Gastrocnemius medialis (tissue), 4 donors: ENCODE measurements at regions not wholly inside any gene's neighbourhood (a gene's known extent, or its start where the extent isn't known, plus 50 kb on each side); places are given as distances from the start of the nearest gene placed in this dataset.

Source experiments
- ATAC-seq, 2 donors: fragments of 150-250 bp; one replicate each; pipeline ENCODE4 v1.9.1; 2016
- DNase-seq, 2 donors: peaks; one replicate each; pipeline ENCODE4 v3.0.0-alpha.2; 2019
- H3K27ac ChIP-seq, 4 donors: fragments of 200-600 bp; sonication (generic); 1 replicate in 1 of 4; 2 replicates in 3 of 4; pipeline ENCODE4 v1.5.1; 2016 to 2018; ENCODE audit warnings: mild to moderate bottlenecking in 2 of 4, moderate library complexity in 1 of 4
- H3K27me3 ChIP-seq, 3 donors: fragments of 200-600 bp; sonication (generic) in 2 of 3; 1 replicate in 1 of 3; 2 replicates in 2 of 3; pipeline versions ENCODE4 v1.5.1 to v1.6.0; 2016 to 2019; ENCODE audit warnings: mild to moderate bottlenecking in 1 of 3, moderate library complexity in 1 of 3
- H3K36me3 ChIP-seq, 2 donors: fragments of 200-600 bp; sonication (generic) in 1 of 2; one replicate each; pipeline ENCODE4 v1.5.1; 2017 to 2018
- H3K4me1 ChIP-seq, 2 donors: fragments of 200-600 bp; sonication (generic) in 1 of 2; one replicate each; pipeline ENCODE4 v1.5.1; 2016 to 2017; ENCODE audit warnings: mild to moderate bottlenecking in 2 of 2
- H3K4me3 ChIP-seq, 4 donors: fragments of 200-600 bp; sonication (generic) in 3 of 4; 1 replicate in 1 of 4; 2 replicates in 3 of 4; pipeline ENCODE4 v1.5.1; 2016 to 2019; ENCODE audit warnings: mild to moderate bottlenecking in 2 of 4
- H3K9me3 ChIP-seq, 3 donors: fragments of 200-600 bp; sonication (generic) in 2 of 3; 1 replicate in 1 of 3; 2 replicates in 2 of 3; pipeline ENCODE4 v1.5.1; 2016 to 2019
- POLR2A ChIP-seq, 2 donors: fragments of 450-650 bp; IDR thresholded peaks; one replicate each; pipeline ENCODE4 v1.6.1; 2017; ENCODE audit warnings: antibody characterized with exemption in 2 of 2, mild to moderate bottlenecking in 2 of 2, moderate library complexity in 2 of 2
- in situ Hi-C, 4 donors: fragments of 200-750 bp; cut with MboI; loops; one replicate each; pipeline versions ENCODE4 v1.15.0 to v1.8.0; 2017; ENCODE audit warnings: low sequenced_read_pairs in 4 of 4
- intact Hi-C: fragments of 100-400 bp; cut with DNase I; formaldehyde crosslinking; loops from one replicate; pipeline ENCODE4 v1.15.1; 2023; ENCODE audit warnings: low total_unique reads
- TF ChIP-seq, protein P1 (sequence below), 5 experiments: fragments of 450-650 bp in 3 of 5; fragments of 200-600 bp in 2 of 5; sonication (generic) in 2 of 5; IDR thresholded peaks in 4 of 5; conservative IDR thresholded peaks in 1 of 5; 1 replicate in 4 of 5; 2 replicates in 1 of 5; pipeline ENCODE4 v1.5.1; 2016 to 2019; ENCODE audit warnings: antibody characterized with exemption in 5 of 5, mild to moderate bottlenecking in 3 of 5, moderate library complexity in 3 of 5

DNA sequence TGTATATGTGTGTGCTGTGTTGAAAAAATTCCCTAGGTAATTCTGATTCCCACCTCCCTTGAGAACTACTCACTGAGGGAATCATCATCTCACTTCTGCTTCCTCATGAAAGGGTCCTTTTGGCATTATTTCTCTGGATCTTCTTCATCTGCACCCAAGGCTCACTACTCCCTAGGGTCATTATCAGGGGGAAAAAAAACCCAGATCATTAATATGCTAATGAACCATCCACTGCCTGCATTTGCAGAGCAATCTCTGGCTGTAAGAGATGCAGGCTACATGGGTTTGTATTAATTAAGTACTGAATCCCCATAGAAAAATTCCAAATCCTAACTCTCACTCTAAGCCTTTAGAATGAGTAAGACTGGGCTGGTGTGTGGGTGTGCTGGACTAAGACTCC, 68.0 kb upstream of the IGFBP5 start:
- Histone ChIP-seq H3K9me3 (no peaks in the 10 kb centered on the region), H3K36me3 (no peaks in the 10 kb centered on the region), H3K27ac (no peak overlapping the region), H3K27me3 (no peaks in the 10 kb centered on the region), H3K4me3 (no peak overlapping the region), H3K4me1 (peaks cover 0 to 8% of the 10 kb centered on the region in 2 donors)
- no peak for DNase-seq
- no peak for ATAC-seq
- TF ChIP-seq POLR2A (IDR thresholded peaks at IDR 0.05): no peak
- TF ChIP-seq, protein P1, sequence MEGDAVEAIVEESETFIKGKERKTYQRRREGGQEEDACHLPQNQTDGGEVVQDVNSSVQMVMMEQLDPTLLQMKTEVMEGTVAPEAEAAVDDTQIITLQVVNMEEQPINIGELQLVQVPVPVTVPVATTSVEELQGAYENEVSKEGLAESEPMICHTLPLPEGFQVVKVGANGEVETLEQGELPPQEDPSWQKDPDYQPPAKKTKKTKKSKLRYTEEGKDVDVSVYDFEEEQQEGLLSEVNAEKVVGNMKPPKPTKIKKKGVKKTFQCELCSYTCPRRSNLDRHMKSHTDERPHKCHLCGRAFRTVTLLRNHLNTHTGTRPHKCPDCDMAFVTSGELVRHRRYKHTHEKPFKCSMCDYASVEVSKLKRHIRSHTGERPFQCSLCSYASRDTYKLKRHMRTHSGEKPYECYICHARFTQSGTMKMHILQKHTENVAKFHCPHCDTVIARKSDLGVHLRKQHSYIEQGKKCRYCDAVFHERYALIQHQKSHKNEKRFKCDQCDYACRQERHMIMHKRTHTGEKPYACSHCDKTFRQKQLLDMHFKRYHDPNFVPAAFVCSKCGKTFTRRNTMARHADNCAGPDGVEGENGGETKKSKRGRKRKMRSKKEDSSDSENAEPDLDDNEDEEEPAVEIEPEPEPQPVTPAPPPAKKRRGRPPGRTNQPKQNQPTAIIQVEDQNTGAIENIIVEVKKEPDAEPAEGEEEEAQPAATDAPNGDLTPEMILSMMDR (IDR thresholded peaks at IDR 0.05 in 4 of 5, conservative IDR thresholded peaks at IDR 0.05 in 1 of 5): no peak
- intact Hi-C loops (no loop called here), in situ Hi-C loops (no loop called here)

DNA sequence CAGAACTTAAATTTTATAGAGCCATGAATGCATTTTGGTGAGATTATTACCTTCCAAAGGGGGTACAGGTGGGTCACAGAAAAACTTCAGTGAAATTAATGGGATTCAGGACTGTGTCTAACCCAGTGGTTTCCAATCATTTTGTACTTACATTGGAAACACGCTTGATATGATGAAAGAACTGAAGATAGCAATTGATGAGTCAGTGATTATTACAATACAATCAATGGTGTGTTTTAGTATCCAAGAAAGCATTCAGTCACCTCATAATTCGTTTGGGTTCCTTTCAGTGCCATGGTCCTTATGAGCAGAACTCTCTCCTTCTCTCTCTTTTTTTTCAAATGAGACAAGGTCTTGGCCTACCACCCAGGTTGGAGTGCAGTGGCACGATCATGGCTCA, 66.5 kb upstream of the IGFBP5 start:
- Histone ChIP-seq H3K36me3 (no peaks in the 10 kb centered on the region), H3K4me1 (peaks cover 0 to 10% of the 10 kb centered on the region in 2 donors), H3K9me3 (no peaks in the 10 kb centered on the region), H3K4me3 (no peak overlapping the region), H3K27ac (no peak overlapping the region), H3K27me3 (no peaks in the 10 kb centered on the region)
- in situ Hi-C loops: no loop called here
- ATAC-seq (no peak), DNase-seq (no peak)
- no peak for TF ChIP-seq POLR2A (IDR thresholded peaks at IDR 0.05)
- TF ChIP-seq, protein P1 (IDR thresholded peaks at IDR 0.05 in 4 of 5, conservative IDR thresholded peaks at IDR 0.05 in 1 of 5): no peak
- intact Hi-C loops: no loop called here

DNA sequence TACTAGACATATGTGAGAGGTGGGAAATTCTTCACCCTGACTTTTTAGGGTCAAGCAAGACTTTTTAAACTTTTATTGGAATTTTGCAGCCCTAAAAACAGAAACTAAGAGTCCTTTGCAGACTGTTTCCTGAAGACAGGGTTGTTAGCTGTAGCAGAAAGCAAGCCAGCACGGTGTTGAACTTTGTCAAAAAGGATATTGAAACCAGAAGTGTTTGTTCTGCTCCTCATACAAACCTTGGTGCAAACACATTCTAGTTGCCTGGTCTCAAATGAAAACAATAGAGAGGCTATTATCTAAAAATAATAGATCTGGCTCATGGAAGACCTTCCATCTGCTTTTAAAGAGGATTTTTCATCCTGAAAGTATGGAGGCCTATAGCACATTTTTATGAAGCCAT, 65.8 kb upstream of the IGFBP5 start:
- H3K27ac ChIP-seq: no peak overlapping the region
- no peaks in the 10 kb centered on the region for H3K36me3 ChIP-seq
- DNase-seq (no peak), ATAC-seq (no peak)
- intact Hi-C loops: no loop called here
- no peaks in the 10 kb centered on the region for H3K9me3 ChIP-seq
- no peak overlapping the region for H3K4me3 ChIP-seq
- peaks cover 0 to 11% of the 10 kb centered on the region in 2 donors for H3K4me1 ChIP-seq
- H3K27me3 ChIP-seq: no peaks in the 10 kb centered on the region
- TF ChIP-seq, protein P1 (IDR thresholded peaks at IDR 0.05 in 4 of 5, conservative IDR thresholded peaks at IDR 0.05 in 1 of 5): no peak
- TF ChIP-seq POLR2A (IDR thresholded peaks at IDR 0.05): no peak
- in situ Hi-C loops: no loop called here

DNA sequence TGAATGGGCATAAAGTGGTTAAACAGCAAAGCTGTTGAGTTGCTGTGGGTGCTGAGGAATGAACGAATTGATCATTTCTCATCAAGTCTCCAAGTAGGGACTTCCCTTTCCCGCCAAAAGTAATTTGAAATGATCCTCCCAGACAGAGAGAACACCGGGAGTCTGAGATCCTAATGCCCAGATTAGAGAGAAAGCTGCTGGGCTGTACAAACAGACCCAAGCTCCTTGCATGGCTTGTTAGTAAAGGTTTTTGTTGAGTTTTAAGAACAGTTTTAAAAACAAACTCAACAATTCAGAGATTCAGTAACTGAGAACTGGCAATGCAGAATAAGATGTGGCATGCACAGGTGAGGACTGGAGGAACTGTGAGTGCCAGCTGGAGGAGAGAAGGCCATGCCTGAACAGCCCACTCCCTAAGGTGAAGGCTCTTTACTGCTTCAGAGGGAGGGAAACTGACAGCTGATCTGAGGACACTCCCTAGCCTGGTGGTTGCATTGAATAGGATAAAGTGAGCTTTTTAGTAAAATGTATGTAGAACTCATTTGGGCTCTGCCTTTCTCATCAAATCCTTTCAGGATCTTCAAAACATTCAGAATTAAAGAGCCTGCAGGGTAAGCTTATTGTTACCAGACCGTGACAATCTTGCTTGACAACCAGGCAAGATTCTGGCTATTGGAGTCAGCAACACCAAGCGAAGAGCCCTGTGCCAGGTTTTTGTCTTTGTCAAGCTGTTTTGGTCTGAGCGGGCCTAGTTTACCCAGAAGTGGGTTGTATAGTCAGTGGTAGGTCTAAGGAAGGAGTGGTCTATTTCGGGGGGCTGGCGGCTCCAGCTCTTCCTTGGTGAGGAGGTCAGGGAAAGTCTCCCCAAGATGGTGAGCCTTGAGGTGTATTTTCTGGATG, 63.2 kb upstream of the IGFBP5 start:
- DNase-seq: no peak
- peaks cover 3 to 6% of the 10 kb centered on the region in 2 donors for H3K4me1 ChIP-seq
- TF ChIP-seq POLR2A (IDR thresholded peaks at IDR 0.05): no peak
- TF ChIP-seq, protein P1 (IDR thresholded peaks at IDR 0.05 in 4 of 5, conservative IDR thresholded peaks at IDR 0.05 in 1 of 5): no peak
- in situ Hi-C loops (no loop called here), intact Hi-C loops (no loop called here)
- no peaks in the 10 kb centered on the region for H3K36me3 ChIP-seq
- no peak for ATAC-seq
- no peak overlapping the region for H3K27ac ChIP-seq
- H3K4me3 ChIP-seq: no peak overlapping the region
- no peaks in the 10 kb centered on the region for H3K9me3 ChIP-seq
- no peaks in the 10 kb centered on the region for H3K27me3 ChIP-seq
